ENCODE measurements at regions not wholly inside any gene's neighbourhood (a gene's known extent, or its start where the extent isn't known, plus 50 kb on each side); places are given as distances from the start of the nearest gene placed in this dataset.

DNA sequence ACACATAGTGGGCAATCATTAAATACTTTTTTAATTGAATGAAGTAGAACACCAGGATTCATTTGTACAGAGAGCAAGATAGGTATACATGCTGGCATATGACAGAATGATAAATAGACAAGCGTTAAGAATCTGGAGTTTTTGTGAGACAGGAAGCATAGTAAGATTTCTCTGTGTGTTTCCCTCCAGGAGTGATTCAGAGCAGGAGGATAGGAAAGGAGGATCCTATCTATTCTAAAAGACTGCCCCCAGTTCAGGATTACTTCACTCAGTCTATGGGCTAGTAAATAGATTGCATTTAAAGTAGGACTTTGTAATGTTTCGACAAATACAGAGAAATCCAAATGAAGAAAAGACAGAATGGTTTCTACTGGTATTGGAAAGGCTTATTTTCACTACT, 423.7 kb downstream of the PDGFC start:
- Histone ChIP-seq H4K20me1 (ENCODE audit: low read depth) (no peaks in the 10 kb centered on the region), H3K9ac (no peak overlapping the region), H3K36me3 (no peaks in the 10 kb centered on the region), H3K4me1 (no peaks in the 10 kb centered on the region), H3K27me3 (no peaks in the 10 kb centered on the region), H3K4me3 (no peak overlapping the region), H3K9me3 (ENCODE audit: low read depth) (no peaks in the 10 kb centered on the region), H3K79me2 (ENCODE audit: low read depth) (no peaks in the 10 kb centered on the region), H2AFZ (replicated peaks) (no peak overlapping the region), H3F3A (ENCODE audit: low read depth) (no peaks in the 10 kb centered on the region), H3K27ac (no peak overlapping the region), H3K4me2 (no peak overlapping the region)
- peaks cover 3% of the 10 kb centered on the region for H3K9me3 Mint-ChIP-seq
- no peak for DNase-seq (ENCODE audit: low spot score)
- H3K4me3 Mint-ChIP-seq: no peak overlapping the region
- no peaks in the 10 kb centered on the region for H3K4me1 Mint-ChIP-seq
- H3K27me3 Mint-ChIP-seq (ENCODE audit: insufficient read depth, low read depth): no peaks in the 10 kb centered on the region
- TF ChIP-seq EZH2phosphoT487 (IDR thresholded peaks at IDR 0.05) (no peak), EZH2 (IDR thresholded peaks at IDR 0.05) (no peak)
- TF ChIP-seq, protein P1, sequence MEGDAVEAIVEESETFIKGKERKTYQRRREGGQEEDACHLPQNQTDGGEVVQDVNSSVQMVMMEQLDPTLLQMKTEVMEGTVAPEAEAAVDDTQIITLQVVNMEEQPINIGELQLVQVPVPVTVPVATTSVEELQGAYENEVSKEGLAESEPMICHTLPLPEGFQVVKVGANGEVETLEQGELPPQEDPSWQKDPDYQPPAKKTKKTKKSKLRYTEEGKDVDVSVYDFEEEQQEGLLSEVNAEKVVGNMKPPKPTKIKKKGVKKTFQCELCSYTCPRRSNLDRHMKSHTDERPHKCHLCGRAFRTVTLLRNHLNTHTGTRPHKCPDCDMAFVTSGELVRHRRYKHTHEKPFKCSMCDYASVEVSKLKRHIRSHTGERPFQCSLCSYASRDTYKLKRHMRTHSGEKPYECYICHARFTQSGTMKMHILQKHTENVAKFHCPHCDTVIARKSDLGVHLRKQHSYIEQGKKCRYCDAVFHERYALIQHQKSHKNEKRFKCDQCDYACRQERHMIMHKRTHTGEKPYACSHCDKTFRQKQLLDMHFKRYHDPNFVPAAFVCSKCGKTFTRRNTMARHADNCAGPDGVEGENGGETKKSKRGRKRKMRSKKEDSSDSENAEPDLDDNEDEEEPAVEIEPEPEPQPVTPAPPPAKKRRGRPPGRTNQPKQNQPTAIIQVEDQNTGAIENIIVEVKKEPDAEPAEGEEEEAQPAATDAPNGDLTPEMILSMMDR (IDR thresholded peaks at IDR 0.05): no peak
- no peaks in the 10 kb centered on the region for H3K36me3 Mint-ChIP-seq
- H3K27ac Mint-ChIP-seq: no peak overlapping the region

DNA sequence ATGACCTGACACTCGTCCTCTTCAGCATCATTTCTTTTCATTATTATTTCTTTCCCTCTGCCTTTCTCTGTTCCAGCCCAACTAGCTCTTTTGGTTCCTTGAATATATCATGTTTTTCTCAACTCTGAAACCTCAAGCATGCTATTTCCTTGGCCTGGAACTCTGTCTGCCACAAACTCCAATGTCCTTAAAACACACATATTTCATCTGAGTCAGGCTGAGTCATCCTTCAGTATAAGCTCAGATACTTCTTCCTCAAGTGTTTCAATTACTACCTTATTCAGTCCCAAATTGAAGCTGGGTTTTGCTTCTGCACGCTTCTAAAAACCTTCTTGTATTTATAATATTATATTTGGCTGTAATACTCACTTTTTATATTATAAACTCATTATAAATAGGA, 424.2 kb downstream of the PDGFC start:
- Mint-ChIP-seq H3K4me3 (no peak overlapping the region), H3K27me3 (ENCODE audit: insufficient read depth, low read depth) (no peaks in the 10 kb centered on the region), H3K4me1 (no peaks in the 10 kb centered on the region), H3K36me3 (no peaks in the 10 kb centered on the region), H3K9me3 (peaks cover 3% of the 10 kb centered on the region), H3K27ac (no peak overlapping the region)
- Histone ChIP-seq H3K9me3 (ENCODE audit: low read depth) (no peaks in the 10 kb centered on the region), H3K4me3 (no peak overlapping the region), H3K27me3 (no peaks in the 10 kb centered on the region), H2AFZ (replicated peaks) (no peak overlapping the region), H3K9ac (no peak overlapping the region), H3K4me2 (no peak overlapping the region), H3K27ac (no peak overlapping the region), H3K4me1 (no peaks in the 10 kb centered on the region), H3F3A (ENCODE audit: low read depth) (no peaks in the 10 kb centered on the region), H3K79me2 (ENCODE audit: low read depth) (no peaks in the 10 kb centered on the region), H3K36me3 (no peaks in the 10 kb centered on the region), H4K20me1 (ENCODE audit: low read depth) (no peaks in the 10 kb centered on the region)
- DNase-seq (ENCODE audit: low spot score): no peak
- no peak for TF ChIP-seq EZH2phosphoT487 (IDR thresholded peaks at IDR 0.05)
- no peak for TF ChIP-seq EZH2 (IDR thresholded peaks at IDR 0.05)

DNA sequence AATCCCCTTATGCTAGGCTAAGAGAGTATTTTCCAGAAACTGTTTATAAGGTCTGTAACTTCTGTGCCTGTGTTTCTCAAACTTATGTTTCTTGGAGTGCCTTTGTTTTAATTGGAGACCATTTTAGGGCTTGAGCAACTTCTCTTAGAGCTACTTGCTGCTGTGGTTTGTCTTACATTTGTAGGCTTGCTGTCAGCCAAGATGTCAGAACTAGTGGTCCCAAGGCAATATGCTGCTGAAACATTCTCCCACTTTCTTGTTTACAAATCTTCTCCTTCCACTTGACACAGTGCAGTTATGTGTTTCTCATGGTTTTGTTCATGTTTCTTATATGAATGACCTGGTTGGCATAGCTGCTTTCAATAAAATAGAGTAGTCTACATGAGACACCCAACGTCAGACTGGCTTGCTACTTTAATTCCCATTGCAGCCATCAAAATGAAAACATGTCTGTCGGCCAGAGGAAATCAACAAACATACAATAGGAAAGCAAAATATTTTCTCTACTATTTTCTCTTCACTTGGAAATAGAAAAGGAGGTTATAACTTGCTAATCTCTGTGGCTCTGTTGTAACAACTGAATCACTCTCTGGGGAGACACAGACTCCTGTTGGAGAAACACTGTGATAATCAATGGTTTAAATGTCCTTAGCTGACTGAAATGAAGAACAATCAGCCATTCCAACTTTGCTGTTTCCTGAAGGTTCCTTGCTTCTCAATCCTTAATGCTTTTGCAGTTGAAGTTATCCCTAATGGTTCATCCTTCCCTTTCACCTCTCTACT, 426.4 kb downstream of the PDGFC start:
- Histone ChIP-seq H3K4me2 (no peak overlapping the region), H3K27ac (no peak overlapping the region), H3K9me3 (ENCODE audit: low read depth) (no peaks in the 10 kb centered on the region), H3K79me2 (ENCODE audit: low read depth) (no peaks in the 10 kb centered on the region), H3K36me3 (no peaks in the 10 kb centered on the region), H3K4me3 (no peak overlapping the region), H2AFZ (replicated peaks) (peak overlapping the region; percentile 7), H3F3A (ENCODE audit: low read depth) (no peaks in the 10 kb centered on the region), H4K20me1 (ENCODE audit: low read depth) (no peaks in the 10 kb centered on the region), H3K9ac (no peak overlapping the region), H3K4me1 (no peaks in the 10 kb centered on the region), H3K27me3 (no peaks in the 10 kb centered on the region)
- Mint-ChIP-seq H3K36me3 (no peaks in the 10 kb centered on the region), H3K27ac (no peak overlapping the region), H3K9me3 (no peaks in the 10 kb centered on the region), H3K27me3 (ENCODE audit: insufficient read depth, low read depth) (peaks cover 2% of the 10 kb centered on the region), H3K4me3 (no peak overlapping the region), H3K4me1 (no peaks in the 10 kb centered on the region)
- TF ChIP-seq EZH2phosphoT487 (IDR thresholded peaks at IDR 0.05) (no peak), EZH2 (IDR thresholded peaks at IDR 0.05) (no peak)
- TF ChIP-seq, protein P1 (IDR thresholded peaks at IDR 0.05): no peak
- no peak for DNase-seq (ENCODE audit: low spot score)

DNA sequence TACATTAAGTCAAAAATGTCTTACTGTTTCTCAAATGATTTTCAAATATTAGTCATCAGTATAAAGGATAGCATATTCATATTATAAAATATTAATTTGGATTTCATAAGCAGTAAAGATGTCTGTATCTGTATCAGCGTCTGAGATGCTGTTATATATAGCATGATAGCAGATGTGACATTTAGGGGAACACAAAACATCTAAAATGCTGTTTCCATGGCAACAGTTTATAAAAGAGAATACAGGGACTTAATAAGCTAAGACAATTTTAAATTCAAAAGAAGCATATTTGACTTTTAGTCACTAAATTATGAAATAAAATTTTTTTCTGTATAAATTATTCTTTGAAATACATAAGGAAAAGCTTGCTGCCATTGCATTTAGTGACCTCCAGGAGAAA, 432.2 kb downstream of the PDGFC start:
- H3K4me3 ChIP-seq: no peak overlapping the region
- H3K36me3 Mint-ChIP-seq: no peaks in the 10 kb centered on the region
- H3K9me3 ChIP-seq (ENCODE audit: low read depth): no peaks in the 10 kb centered on the region
- peaks cover 5% of the 10 kb centered on the region for H3K4me1 ChIP-seq
- DNase-seq (ENCODE audit: low spot score): no peak
- H3K4me2 ChIP-seq: no peak overlapping the region
- no peak overlapping the region for H3K4me3 Mint-ChIP-seq
- H3K9ac ChIP-seq: no peak overlapping the region
- no peak overlapping the region for H2AFZ ChIP-seq (replicated peaks)
- no peaks in the 10 kb centered on the region for H3K27me3 ChIP-seq
- TF ChIP-seq EZH2 (IDR thresholded peaks at IDR 0.05) (no peak), EZH2phosphoT487 (IDR thresholded peaks at IDR 0.05) (no peak)
- TF ChIP-seq, protein P1 (IDR thresholded peaks at IDR 0.05): no peak
- peaks cover 7% of the 10 kb centered on the region for H3K4me1 Mint-ChIP-seq
- H4K20me1 ChIP-seq (ENCODE audit: low read depth): no peaks in the 10 kb centered on the region
- H3K27me3 Mint-ChIP-seq (ENCODE audit: insufficient read depth, low read depth): peaks cover 2% of the 10 kb centered on the region
- no peaks in the 10 kb centered on the region for H3F3A ChIP-seq (ENCODE audit: low read depth)
- H3K79me2 ChIP-seq (ENCODE audit: low read depth): no peaks in the 10 kb centered on the region
- H3K27ac ChIP-seq: no peak overlapping the region
- H3K27ac Mint-ChIP-seq: no peak overlapping the region
- peaks cover 2% of the 10 kb centered on the region for H3K9me3 Mint-ChIP-seq
- no peaks in the 10 kb centered on the region for H3K36me3 ChIP-seq

All from neural progenitor cell (in vitro differentiated cells).